GM12891 (cell line): ENCODE measurements at regions not wholly inside any gene's neighbourhood (a gene's known extent, or its start where the extent isn't known, plus 50 kb on each side); places are given as distances from the start of the nearest gene placed in this dataset.

ENCODE experiments used
- POLR2A ChIP-seq: IDR thresholded peaks from 2 replicates; pipeline ENCODE4 v1.6.1; 2011; ENCODE audit warnings: low read depth, low read length, control low read depth
- POLR2AphosphoS5 ChIP-seq: IDR thresholded peaks from 2 replicates; pipeline ENCODE4 v1.6.1; 2011; ENCODE audit warnings: low read depth, low read length, control low read depth

GRCh38 chr9:103681435-103681834, 412.7 kb upstream of the SMC2 start:
- TF ChIP-seq POLR2A, result no peak
- TF ChIP-seq POLR2AphosphoS5, result no peak
